ENCODE measurements at regions not wholly inside any gene's neighbourhood (a gene's known extent, or its start where the extent isn't known, plus 50 kb on each side); places are given as distances from the start of the nearest gene placed in this dataset.

DNA sequence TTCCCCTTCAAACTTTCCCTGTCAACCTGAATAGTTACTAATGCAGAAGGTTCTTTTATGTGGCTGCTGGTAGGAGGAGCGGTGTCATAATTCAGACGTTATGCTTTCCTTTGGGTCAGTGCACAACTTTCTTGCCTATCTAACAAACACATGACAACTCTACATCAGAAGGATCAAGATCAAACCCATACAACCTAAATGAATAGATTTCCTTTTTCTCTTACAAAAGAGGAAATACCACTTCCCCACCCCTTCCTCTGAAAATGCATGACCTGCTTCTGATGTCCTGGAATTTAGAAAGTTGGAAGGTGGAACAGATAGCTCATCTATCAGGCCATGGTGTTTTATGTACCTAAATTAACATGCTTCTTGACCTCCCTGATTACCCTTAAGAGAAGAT is 75.7 kb upstream of the ADGRL4 start:
- no peak for DNase-seq
- Histone ChIP-seq H3K27me3 (no peaks in the 10 kb centered on the region), H3K9me3 (peaks cover 0 to 15% (median 0%) of the 10 kb centered on the region in 11 donors), H3K36me3 (no peaks in the 10 kb centered on the region), H3K27ac (peak overlapping the region in 2 of 10 donors; percentile 17 to 41), H3K4me1 (peaks cover 0 to 31% (median 5%) of the 10 kb centered on the region in 9 donors), H3K4me3 (no peak overlapping the region)
- 67 to 80% methylated on average over 2 of the region's 2 CpGs for WGBS, 2 donors
- TF ChIP-seq, protein P1, sequence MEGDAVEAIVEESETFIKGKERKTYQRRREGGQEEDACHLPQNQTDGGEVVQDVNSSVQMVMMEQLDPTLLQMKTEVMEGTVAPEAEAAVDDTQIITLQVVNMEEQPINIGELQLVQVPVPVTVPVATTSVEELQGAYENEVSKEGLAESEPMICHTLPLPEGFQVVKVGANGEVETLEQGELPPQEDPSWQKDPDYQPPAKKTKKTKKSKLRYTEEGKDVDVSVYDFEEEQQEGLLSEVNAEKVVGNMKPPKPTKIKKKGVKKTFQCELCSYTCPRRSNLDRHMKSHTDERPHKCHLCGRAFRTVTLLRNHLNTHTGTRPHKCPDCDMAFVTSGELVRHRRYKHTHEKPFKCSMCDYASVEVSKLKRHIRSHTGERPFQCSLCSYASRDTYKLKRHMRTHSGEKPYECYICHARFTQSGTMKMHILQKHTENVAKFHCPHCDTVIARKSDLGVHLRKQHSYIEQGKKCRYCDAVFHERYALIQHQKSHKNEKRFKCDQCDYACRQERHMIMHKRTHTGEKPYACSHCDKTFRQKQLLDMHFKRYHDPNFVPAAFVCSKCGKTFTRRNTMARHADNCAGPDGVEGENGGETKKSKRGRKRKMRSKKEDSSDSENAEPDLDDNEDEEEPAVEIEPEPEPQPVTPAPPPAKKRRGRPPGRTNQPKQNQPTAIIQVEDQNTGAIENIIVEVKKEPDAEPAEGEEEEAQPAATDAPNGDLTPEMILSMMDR (IDR thresholded peaks at IDR 0.05) = no peak
- ATAC-seq = peak in 3 of 8 donors; percentile 10 to 60 (median 58)
- intact Hi-C loops (cut with DNase I) = loop anchor here in 1 of 10 donors (10.0 kb wide), 1 partner anchor 103 kb away; no protein-coding TSS in a partner anchor

DNA sequence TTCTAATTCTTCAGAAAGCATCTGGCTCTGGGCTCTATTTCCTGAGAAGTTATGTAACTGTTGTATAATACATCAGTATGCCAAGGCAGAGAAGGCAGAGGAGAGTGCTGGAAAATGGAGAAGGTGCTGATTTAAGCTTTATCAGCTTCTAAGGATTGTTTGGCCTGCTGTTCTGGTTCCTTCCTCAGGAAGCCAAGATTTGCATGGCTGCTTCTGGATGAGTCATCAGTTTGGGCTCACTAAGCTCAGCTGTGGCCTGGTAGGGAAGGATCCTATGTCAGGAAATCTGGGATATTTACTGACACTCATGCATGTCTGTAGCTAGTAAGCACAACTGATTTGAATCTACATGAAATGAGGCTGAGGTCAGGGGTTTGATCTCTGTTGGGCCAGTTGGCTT is 73.2 kb upstream of the ADGRL4 start:
- peaks cover 0 to 31% (median 5%) of the 10 kb centered on the region in 9 donors for H3K4me1 ChIP-seq
- ATAC-seq = peak; percentile 79 to 97 (median 92)
- H3K36me3 ChIP-seq = no peaks in the 10 kb centered on the region
- intact Hi-C loops (cut with DNase I) = loop anchor here in 1 of 10 donors (5.0 to 10.0 kb wide), 2 partner anchors 72 to 105 kb away; partner anchors contain the start of gene ADGRL4
- H3K4me3 ChIP-seq = no peak overlapping the region
- TF ChIP-seq, protein P1 (IDR thresholded peaks at IDR 0.05) = no peak
- H3K27me3 ChIP-seq = no peaks in the 10 kb centered on the region
- peak in 1 of 2 donors; percentile 60 for DNase-seq
- peaks cover 0 to 15% (median 0%) of the 10 kb centered on the region in 11 donors for H3K9me3 ChIP-seq
- H3K27ac ChIP-seq = peak overlapping the region in 5 of 10 donors; percentile 37 to 67 (median 48)

DNA sequence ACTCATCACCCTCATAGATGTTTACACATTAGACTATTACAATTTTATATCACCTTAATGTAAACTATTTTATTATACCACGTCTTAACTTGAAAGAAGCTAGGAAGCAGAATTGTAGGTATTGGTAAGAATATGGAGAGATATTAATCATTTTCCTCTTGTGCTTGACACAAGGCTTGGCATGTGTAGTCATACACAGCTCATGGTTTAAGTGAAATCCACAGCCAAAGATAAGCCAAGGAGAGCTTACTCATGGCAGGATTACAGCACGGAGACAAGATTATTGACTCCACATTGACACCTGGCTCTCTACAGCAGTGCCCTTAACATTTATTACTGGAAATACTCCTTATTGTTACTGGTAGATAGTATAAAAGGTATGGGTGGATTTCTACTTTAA is 68.4 kb upstream of the ADGRL4 start:
- intact Hi-C loops (cut with DNase I) = loop anchor here in 1 of 10 donors (5.0 kb wide), 1 partner anchor 68 kb away; the partner anchor contains the start of gene ADGRL4
- DNase-seq (no peak), ATAC-seq (no peak)
- 92% methylated on average over 2 of the region's 2 CpGs for WGBS, 2 donors
- TF ChIP-seq, protein P1 (IDR thresholded peaks at IDR 0.05) = no peak
- Histone ChIP-seq H3K4me3 (no peak overlapping the region), H3K4me1 (peaks cover 0 to 11% (median 4%) of the 10 kb centered on the region in 9 donors), H3K9me3 (peaks cover 0 to 15% (median 0%) of the 10 kb centered on the region in 11 donors), H3K27me3 (no peaks in the 10 kb centered on the region), H3K27ac (no peak overlapping the region), H3K36me3 (no peaks in the 10 kb centered on the region)

DNA sequence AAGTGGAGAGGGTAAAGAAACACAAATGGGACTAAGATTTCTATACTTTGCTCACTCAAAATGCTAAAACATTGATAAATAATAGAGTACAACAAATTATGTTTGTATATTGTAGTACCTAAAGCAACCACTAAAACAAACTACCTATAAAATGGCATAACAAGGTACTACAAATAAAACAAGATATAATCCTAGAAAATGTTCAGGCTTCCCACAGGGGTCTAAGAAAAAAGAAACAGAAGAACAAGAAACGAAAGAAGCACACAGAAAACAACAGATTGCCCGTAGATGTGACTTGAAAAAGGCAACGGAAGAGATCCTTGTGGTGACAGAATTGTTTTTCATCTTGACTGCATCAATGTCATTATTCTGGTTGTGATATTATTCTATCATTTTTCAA is 63.3 kb upstream of the ADGRL4 start:
- intact Hi-C loops (cut with DNase I) = no loop called here
- DNase-seq (no peak), ATAC-seq (no peak)
- H3K9me3 ChIP-seq = peaks cover 0 to 14% (median 0%) of the 10 kb centered on the region in 11 donors
- H3K4me1 ChIP-seq = no peaks in the 10 kb centered on the region
- TF ChIP-seq, protein P1 (IDR thresholded peaks at IDR 0.05) = peak in 2 of 9 donors; percentile 29 to 46
- H3K36me3 ChIP-seq = no peaks in the 10 kb centered on the region
- no peak overlapping the region for H3K27ac ChIP-seq
- WGBS, 2 donors = 83 to 86% methylated on average over 3 of the region's 3 CpGs
- H3K27me3 ChIP-seq = no peaks in the 10 kb centered on the region
- no peak overlapping the region for H3K4me3 ChIP-seq
